Activated gamma-delta T cell treated with Interleukin-2 at 50 U/mL for 16 hours (primary cell): ENCODE measurements at regions not wholly inside any gene's neighbourhood (a gene's known extent, or its start where the extent isn't known, plus 50 kb on each side); places are given as distances from the start of the nearest gene placed in this dataset.

Source experiments
- DNase-seq: peaks from one replicate; pipeline ENCODE4 v3.0.0-alpha.2; 2020

DNA sequence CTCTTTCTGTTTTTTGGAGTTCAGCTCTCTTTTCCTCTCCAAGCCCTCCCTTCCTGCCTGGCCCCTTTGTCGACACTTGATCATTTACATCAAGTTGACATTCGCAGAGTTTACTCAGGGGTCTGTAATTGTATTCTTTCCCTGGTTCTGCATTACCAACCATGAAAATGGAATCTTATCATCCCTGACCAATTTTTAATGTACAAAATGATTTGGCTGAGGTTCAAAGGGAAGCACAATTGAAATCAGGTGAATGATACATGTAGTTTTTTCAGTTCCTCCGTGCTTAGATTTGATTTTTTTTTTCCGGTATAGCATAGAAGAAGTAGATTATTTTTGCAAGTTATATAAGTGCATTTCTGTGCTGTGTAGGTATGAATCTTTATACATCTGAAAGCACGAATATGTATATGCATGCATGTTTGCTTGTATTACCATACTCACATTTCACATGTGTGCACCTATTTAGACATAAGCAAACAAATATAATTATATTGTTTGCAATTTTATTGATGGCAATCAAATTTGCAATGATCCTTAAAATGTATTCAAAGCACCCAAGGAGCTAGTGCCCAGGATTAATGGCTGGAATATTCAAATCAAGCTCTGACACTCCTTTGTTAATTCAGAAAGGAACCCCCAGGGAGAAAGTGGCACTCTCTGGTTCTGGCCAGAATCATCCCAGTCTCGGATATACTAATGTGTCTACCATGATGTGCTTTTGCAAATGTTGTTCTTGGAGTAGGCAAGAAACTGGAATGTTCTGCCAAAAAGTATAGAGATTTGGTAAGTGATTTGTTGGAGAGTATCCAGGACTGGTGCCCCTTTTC lies 189.3 kb downstream of the VRK1 start:
- no peak for DNase-seq

DNA sequence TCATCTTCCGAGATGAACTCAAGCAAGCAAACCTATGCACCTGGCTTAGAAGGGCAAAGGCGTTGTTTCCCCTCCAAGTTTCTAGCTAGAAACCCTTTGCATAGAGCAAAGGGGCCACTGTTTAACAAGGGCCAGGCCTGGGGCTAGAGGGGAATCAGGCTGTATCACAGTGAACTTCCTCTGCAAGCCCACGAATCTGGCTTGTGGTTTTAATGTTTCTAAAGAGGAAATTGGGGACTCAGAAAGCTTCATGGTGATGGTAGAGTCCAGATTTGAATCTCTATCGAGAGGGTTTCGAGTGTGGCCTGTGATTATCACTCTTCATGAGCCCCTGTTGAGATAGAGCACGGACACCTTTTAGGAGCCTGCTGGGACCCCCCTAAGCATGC lies 189.9 kb downstream of the VRK1 start:
- DNase-seq: peak; percentile 18

DNA sequence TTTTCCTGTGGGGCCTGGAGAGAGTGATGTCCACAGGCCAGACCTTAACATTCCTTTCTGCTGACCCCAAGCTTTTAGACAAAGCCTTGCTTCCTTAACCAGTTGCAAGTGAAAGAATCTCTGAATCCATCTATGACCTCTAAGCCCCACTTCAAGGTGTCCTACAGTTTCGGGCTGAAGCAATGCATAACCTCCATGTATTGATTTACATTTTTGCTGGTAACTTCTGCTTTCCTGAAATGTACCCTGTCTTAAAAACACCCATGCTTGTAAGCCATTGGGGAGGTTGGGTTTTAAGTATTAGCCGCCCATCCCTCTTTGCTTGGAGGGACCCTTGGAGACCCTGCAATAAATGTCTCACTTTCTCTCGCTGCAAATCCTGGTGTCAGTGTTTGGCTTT lies 190.6 kb downstream of the VRK1 start:
- no peak for DNase-seq

DNA sequence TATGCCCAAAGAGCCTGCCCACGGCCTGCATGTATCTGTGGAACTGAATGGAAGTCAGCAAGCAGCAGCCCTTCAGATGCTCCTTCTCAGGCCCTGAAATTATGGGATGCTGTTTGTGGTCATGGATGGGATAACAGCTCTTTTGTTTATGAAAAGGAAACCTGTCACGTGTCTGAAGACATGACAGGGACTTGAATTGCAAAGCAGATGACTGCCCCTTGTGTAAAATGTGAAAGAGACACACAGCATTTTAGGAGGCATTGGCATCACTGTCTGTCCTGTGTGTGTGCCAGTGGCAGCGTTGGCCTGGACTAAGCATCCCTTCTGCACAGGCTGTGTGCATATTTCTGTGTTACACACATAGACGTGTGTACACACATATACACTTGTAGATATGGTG lies 192.1 kb downstream of the VRK1 start:
- no peak for DNase-seq

DNA sequence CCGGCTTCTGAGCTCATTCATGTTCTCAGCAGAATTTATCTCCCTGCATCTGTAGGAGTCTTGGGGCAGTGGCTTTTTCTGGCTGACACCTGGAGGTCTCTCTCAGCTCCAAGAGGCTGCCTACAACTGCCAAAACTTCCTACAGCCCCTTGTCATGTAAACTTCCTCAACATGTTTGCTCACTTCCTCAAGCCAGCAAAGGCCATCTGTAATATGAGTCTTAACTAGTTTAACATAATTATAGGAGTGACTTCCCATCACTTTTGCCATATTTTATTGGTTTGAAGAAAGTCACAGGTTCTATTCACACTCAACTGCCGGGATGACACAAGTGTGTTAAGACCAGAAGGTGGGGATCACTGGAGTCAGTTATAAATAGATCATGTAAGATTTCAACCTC lies 194.0 kb downstream of the VRK1 start:
- DNase-seq: no peak

DNA sequence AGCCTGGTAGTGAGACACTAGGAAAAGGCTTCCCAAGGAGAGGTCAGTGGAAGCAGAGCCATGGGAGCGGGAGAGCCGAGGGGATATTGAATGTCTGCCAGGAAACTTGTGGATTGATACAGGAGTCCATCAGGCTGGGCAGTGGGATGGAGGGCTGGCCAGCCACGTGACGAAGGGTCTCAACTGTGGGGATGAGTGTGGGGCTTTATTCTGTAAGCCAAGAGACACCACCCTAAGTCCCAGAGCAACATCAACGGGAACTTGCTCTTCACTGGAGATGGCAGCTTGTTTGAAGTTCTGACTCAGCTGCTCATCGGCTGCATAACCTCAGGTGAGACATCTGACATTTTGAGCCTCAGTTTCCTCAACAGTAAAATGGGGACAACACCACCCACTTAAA lies 197.8 kb downstream of the VRK1 start:
- DNase-seq: no peak

DNA sequence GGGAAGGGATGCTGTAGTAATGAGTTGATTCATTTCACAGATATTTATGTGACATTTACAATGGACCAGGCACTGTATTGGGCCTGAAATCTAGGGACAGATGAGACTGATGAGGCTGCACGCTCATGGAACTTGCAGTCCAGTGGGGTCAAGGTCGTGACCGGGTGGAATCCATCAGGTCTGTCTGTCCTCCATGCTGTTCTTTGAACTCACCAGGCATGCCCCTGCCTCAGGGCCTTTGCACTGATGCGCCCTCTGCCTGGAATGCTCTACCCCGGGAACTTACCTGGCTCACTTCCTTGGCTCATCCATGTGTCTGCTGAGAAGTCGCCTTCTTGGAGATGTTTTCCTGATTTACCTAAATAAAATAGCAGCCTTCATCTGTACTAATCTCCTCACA lies 200.1 kb downstream of the VRK1 start:
- no peak for DNase-seq

DNA sequence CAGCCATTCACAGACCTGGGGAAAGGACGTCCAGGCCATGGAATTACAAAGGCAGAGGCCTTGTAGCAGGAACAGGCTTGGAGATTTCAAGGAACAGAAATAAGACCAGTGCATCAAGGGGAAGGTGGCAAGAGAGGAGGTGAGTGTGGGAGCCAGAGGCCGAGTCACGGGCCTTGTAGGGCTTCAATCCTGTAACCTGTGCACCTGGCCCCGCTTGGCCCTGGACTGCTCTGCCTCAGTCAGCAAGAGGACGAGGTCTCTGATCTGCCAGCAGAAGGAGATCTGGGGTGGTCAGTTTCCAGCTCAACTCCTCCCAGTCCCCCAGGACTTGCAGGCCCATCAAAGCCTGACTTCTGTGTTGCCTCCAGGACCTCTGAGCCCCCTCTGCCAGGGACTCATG lies 200.8 kb downstream of the VRK1 start:
- DNase-seq: no peak

DNA sequence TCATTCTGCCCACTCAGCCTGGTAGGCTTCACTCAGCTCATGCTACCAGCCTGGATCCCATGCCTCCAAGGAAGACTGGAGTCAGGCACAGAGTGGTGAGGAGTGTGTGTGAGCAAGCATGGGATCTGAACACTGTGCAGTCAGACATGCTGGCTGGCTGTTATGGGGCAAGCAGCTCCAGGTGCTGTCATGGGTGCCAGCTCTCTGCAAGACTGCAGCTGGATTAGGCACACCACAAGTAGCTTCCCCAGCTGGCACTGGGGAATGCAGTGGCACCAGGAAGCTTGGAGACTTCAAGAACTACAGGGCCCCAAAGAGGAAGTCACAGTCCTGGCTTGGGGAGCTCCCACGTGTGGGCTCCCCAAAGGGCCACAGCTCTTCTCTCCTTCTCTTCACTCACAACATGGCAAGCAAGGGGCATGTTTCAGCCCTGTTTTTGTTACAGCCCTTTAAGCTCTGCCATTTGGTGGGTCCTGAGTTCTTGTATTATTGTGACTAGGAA lies 202.5 kb downstream of the VRK1 start:
- DNase-seq: no peak

DNA sequence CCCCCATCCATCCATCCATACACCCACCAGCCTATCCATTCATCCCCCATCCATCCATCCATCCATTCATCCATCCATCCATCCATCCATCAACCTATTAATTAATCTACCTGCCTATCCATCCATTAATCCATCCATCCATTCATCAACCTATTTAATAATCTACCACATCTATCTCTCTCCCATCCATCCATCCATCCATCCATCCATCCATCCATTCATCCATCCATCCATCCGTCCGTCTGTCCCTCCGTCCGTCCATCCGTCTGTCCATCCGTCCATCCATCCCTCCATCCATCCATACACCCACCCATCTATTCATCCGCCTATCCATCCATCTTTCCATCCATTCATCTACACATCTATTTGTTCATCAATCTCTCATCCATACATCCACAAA lies 205.3 kb downstream of the VRK1 start:
- no peak for DNase-seq

DNA sequence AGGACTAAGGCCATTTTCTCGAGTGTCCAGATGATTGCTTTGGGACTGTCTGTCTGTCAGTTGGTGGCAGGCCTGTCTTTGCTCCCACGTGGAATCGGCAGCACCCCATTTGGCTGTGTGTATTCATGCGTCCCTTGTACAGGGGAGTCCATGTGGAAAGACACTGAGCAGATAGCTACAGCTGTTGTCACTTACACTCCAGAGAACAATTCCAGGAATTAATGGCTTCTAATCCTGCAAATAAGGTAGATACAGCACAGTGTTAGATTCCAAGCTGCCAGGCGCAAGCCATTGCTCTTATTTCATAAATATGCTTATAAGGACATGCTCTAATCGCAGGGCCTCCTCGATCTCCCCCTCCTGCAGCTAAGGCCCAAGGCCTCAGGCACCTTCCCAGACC lies 208.8 kb downstream of the VRK1 start:
- no peak for DNase-seq

DNA sequence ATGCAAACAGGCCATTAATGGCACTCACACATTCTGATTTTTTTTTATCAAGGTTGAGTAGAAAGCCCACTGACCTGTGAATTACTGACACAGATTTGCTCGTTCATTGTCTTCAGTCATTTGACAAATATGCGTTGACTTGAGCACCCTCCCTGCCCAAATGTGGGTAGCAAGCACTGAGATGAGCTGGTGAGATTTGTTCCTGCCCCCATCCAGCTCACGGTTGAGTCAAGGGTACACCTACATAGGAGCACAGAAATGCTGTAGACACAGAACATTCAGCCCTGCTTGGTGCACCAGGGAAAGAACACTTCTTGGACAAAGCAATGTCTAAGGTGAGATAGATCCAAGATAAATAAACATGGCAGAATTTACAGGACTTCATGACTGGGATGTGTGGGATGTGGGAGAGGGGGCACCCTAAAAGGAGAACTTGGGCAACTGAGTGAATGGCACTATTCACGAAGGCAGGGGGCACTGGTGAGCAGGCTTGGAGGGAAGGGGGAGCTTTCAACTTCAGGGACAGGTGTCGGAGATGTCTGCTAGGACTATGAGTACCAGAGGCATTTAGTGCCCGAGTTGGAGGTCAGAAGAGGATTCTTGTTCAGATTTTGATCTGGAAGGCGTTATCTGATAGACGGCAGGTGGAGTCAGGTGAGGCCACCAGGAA lies 213.4 kb downstream of the VRK1 start:
- DNase-seq: no peak

DNA sequence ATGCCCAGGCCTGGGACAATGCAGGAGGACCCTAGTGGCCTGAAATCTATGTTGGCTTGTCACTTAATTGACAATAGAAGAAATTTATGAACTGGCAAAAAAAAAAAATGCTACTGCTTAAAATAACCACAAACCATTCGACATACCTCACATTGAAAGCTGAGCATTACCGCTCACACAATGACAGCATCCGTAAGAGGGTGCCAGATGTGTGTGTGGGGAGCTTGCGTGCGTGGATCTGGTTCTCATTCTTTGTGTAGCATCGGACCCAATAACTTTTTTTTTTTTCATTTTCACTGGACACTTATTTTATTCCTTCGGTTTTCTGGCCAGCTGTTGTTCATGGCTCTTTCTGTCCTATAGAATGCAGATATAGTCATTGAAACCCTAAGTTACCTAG lies 216.7 kb downstream of the VRK1 start:
- no peak for DNase-seq

DNA sequence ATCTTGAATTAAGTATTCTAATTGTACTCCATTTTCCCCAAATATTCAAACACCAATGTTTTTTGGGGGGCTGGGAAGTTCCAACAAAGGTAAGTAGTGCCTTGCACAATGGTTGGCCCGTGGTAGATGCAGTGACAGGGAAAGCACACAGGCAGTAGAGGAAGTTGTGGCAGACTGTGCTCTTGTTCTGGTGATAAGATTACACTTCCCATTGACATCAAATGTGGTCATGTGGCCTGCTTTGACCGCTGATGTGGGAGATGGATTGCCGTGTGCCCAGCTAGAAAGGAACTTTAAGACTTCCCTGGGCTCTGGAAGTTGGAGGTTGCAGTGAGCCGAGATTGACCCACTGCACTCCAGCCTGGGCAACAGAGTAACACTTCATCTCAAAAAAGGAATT lies 223.8 kb downstream of the VRK1 start:
- no peak for DNase-seq

DNA sequence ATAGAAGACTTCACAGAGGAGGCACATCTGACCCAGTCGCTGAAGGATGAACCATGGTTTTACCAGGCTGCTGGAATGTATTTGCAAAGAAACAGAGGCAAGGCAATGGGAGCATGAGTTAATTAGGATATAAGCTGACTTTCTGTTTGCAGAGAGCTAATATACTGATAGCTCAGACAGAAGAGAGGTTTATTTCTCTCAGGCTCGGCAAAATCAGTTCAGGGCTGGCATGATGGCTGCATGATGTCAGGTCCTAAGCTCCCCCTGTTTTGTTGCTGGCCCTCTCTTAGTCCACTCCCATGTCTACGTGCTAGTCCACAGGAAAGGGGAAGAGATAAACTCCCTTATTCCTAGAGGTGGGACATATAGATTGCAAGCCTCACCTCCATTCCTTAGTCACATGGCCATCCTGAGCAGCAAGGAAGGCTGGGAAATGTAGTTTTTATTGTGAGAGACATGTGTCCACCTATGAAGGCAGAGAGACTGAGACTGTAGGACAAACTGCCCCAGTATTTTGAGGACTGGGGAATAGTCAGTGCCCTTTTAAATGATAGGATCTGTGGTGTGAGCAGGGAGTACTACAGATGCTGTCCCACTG lies 224.5 kb downstream of the VRK1 start:
- no peak for DNase-seq

DNA sequence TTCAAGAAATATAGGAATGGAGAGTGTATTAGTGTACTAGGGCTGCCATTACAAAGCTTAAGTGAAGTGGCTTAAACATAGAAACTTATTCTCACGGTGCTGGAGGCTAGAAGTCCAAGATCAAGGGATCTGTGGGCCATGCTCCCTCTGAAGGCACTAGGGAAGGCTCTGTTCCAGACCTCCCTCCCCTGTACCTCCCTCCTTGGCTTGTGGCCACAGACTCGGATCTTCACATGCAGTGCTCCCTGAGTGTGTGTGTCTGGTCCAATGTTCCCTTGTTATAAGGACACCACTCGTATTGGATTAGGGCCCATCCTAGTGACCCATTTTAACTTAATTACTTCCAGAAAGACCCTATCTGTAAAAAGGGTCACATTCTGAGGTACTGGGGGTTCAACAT lies 225.6 kb downstream of the VRK1 start:
- no peak for DNase-seq

DNA sequence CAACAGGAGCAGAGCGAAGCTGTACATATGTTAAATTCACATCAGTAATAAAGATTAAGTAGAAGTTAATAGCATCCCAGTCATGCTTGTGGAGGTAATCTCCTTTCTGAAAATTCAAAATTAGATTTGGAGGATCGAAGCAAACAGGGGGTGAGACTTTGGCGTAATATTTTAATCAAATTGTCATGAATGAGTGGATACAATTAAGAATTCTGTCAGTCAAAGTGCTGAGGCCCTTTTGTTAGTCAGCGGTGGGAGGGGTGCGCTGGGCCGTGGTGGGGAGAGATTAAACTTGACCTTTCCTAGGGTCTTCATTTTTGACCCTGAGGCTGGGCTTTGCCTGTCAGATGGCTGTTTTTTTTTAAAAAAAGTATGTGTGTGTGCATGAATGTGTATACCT lies 226.7 kb downstream of the VRK1 start:
- DNase-seq: no peak

DNA sequence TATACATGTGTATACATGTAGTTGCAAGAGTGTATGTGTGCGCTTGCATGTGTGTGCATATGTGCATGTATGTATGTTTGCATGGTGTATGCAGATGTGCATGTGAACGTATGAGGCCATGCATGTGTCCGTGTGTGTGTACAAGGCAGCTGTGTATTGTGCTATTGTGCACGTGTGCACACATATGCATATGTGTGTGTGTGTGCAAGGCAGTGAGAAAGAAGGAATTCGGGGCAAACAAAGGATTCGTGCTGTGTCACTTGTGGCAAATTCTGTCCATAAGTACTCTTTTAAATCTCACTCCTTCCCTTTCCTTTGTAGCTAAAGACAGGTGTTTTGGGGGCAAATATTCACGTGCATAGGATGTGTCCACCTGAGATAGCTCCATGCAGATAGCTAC lies 227.1 kb downstream of the VRK1 start:
- no peak for DNase-seq

DNA sequence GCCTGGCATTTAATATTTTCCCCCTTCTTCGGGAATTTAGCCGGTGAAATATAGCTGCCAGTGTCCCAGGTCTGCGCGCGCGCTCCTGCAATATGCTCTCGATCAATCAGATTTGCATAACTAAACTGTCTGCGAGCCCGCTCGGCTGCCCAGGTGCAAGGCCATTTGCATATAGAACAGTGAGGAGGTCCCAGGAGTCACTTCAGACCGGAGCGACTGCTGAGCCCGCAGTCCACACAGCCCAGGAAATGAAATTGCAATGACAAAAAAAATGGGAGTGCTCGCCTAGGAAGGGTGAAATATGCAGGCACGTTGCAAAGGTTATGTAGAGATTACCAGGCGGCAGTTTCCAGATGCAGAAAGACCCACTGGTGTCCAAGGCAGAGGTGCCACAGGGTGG lies 228.5 kb downstream of the VRK1 start:
- no peak for DNase-seq

DNA sequence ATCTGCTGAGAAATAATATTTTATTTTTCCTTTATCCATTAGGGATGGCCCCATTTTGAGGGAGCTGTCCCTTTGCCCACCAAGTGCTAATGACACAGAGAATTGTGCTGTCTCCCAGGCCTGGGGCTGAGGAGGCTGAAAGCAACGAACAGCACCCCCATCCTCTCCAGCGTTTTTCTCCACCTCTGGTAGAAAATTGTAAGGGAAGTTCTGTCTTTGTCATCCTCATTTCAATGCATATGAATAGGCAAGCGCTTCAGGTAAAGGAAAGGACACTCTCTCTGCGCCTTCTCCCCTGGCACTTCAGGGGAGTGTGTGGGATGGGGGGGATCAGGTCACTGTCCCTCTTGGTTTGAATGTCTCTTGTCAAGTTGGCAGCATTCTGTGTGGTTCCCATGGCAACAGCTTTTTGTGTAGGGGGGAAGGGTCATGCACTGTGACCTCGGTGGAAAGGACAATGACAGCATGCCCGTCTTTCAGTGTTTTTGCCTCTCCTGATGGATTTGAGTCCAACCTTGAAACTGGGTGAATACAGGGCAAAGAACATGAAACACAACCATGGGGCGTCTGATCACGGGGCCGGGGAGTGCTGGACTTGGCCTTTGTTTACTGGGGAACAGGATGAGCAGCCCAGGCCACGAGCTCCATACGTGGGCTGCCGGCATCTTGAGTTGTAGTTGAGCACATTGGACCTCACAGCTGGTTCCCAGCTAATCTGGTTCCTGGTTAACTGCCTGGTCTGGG lies 230.2 kb downstream of the VRK1 start:
- no peak for DNase-seq

DNA sequence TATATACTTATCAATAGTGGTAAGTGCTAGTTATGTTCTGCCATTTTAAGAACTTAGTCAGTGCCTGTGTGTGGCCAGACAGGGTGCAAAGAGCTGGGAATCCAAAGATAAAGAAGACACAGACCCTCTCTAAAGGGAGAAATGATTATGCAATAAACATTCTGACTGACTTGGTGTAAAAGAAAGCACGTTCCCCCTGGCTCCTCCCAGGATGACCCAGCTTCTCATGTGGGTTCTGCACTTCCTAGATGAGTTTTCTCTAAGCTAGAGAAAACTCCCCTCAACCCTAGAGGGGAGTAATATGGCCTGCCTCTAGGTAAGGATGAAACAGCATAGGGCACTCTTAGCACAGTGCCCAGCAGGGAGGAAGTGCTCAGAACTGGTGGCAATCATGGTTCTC lies 231.2 kb downstream of the VRK1 start:
- DNase-seq: no peak

DNA sequence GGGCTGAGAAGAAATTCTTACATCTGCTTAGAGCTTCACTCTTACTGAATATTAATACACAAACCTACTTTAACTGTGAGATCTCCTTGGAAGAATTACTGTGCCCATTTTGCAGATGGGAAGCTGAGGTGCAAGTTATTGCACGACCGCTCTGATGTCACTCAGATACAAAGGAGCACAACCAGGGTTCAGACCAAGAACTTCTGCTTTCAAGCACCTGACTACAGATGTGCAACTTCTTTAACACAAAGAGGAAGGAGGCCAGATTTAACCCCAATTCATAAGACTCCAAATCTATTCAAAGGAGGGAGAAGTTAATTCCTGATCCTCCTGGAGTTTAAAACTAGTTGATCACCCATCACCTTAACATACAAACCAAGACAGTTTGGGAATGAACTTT lies 232.6 kb downstream of the VRK1 start:
- DNase-seq: no peak

DNA sequence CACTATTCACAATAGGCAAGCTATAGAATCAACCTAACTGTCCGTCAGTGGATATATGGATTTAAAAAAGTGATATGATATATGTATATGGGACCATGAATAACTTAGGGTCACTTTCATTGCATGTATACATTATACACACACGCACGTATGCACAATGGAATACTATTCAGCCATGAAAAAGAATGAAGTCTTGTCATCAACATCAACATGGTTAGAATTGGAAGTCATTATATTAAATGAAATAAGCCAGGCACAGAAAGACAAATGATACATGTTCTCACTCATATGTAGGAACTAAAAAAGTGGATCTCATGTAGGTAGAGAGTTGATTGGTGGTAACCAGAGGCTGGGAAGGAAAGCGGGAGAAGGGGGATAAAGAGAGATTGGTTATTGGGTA lies 234.3 kb downstream of the VRK1 start:
- DNase-seq: no peak
